ENCODE measurements at regions not wholly inside any gene's neighbourhood (a gene's known extent, or its start where the extent isn't known, plus 50 kb on each side); places are given as distances from the start of the nearest gene placed in this dataset.

GRCh38 chr1:239555350-239555749 is 169.0 kb downstream of the CHRM3 start:
- Histone ChIP-seq H3K27ac (no peak overlapping the region), H3K27me3 (no peaks in the 10 kb centered on the region), H3K36me3 (replicated peaks in 1 of 2; ENCODE audit: insufficient read depth in 1 of 2, low read depth in 2 of 2) (no peaks in the 10 kb centered on the region), H3K9me3 (no peaks in the 10 kb centered on the region), H3K4me3 (no peak overlapping the region), H3K4me1 (peaks cover 9% of the 10 kb centered on the region)
- 82 to 92% methylated on average over 4 of the region's 4 CpGs for WGBS, 2 donors
- no peak for TF ChIP-seq POLR2A (IDR thresholded peaks at IDR 0.05)
- no peak for TF ChIP-seq CTCF (IDR thresholded peaks at IDR 0.05)
- DNase-seq (no peak), ATAC-seq (no peak)
- intact Hi-C loops (cut with DNase I): no loop called here

GRCh38 chr1:239558559-239558958 is 172.2 kb downstream of the CHRM3 start:
- intact Hi-C loops (cut with DNase I): no loop called here
- 79 to 86% methylated on average over 2 of the region's 2 CpGs for WGBS, 2 donors

GRCh38 chr1:239558991-239559390 is 172.6 kb downstream of the CHRM3 start:
- peaks cover 9% of the 10 kb centered on the region for H3K4me1 ChIP-seq
- intact Hi-C loops (cut with DNase I): no loop called here
- ATAC-seq: no peak
- H3K27ac ChIP-seq: no peak overlapping the region
- no peak for DNase-seq
- H3K36me3 ChIP-seq (replicated peaks in 1 of 2; ENCODE audit: insufficient read depth in 1 of 2, low read depth in 2 of 2): no peaks in the 10 kb centered on the region
- H3K27me3 ChIP-seq: no peaks in the 10 kb centered on the region
- no peak overlapping the region for H3K4me3 ChIP-seq
- no peak for TF ChIP-seq POLR2A (IDR thresholded peaks at IDR 0.05)
- TF ChIP-seq CTCF (IDR thresholded peaks at IDR 0.05): no peak
- H3K9me3 ChIP-seq: no peaks in the 10 kb centered on the region

More at GRCh38 chr1:239558559-239558958, 172.2 kb downstream of the CHRM3 start:
- no peak overlapping the region for H3K4me3 ChIP-seq
- H3K9me3 ChIP-seq: no peaks in the 10 kb centered on the region
- no peaks in the 10 kb centered on the region for H3K36me3 ChIP-seq (replicated peaks in 1 of 2; ENCODE audit: insufficient read depth in 1 of 2, low read depth in 2 of 2)
- no peak for DNase-seq
- peaks cover 9% of the 10 kb centered on the region for H3K4me1 ChIP-seq
- ATAC-seq: no peak
- TF ChIP-seq CTCF (IDR thresholded peaks at IDR 0.05): no peak
- TF ChIP-seq POLR2A (IDR thresholded peaks at IDR 0.05): no peak
- no peaks in the 10 kb centered on the region for H3K27me3 ChIP-seq
- H3K27ac ChIP-seq: no peak overlapping the region

GRCh38 chr1:239560921-239561320 is 174.6 kb downstream of the CHRM3 start:
- WGBS, 2 donors: 89 to 91% methylated on average over 4 of the region's 4 CpGs
- H3K36me3 ChIP-seq (replicated peaks in 1 of 2; ENCODE audit: insufficient read depth in 1 of 2, low read depth in 2 of 2): no peaks in the 10 kb centered on the region
- TF ChIP-seq CTCF (IDR thresholded peaks at IDR 0.05) (no peak), POLR2A (IDR thresholded peaks at IDR 0.05) (no peak)
- no peak for ATAC-seq
- DNase-seq: no peak
- no peak overlapping the region for H3K27ac ChIP-seq
- H3K9me3 ChIP-seq: no peaks in the 10 kb centered on the region
- no peaks in the 10 kb centered on the region for H3K27me3 ChIP-seq
- intact Hi-C loops (cut with DNase I): no loop called here
- H3K4me1 ChIP-seq: peaks cover 9% of the 10 kb centered on the region
- no peak overlapping the region for H3K4me3 ChIP-seq

GRCh38 chr1:239562095-239562494 is 175.7 kb downstream of the CHRM3 start:
- H3K27me3 ChIP-seq: no peaks in the 10 kb centered on the region
- no peaks in the 10 kb centered on the region for H3K36me3 ChIP-seq (replicated peaks in 1 of 2; ENCODE audit: insufficient read depth in 1 of 2, low read depth in 2 of 2)
- ATAC-seq (no peak), DNase-seq (no peak)
- no peak for TF ChIP-seq CTCF (IDR thresholded peaks at IDR 0.05)
- intact Hi-C loops (cut with DNase I): no loop called here
- H3K4me1 ChIP-seq: peaks cover 9% of the 10 kb centered on the region
- WGBS, 2 donors: 49 to 67% methylated on average over 6 of the region's 6 CpGs
- H3K27ac ChIP-seq: no peak overlapping the region
- H3K4me3 ChIP-seq: no peak overlapping the region
- H3K9me3 ChIP-seq: no peaks in the 10 kb centered on the region
